ENCODE measurements at regions not wholly inside any gene's neighbourhood (a gene's known extent, or its start where the extent isn't known, plus 50 kb on each side); places are given as distances from the start of the nearest gene placed in this dataset.

GRCh38 chr5:82336959-82337351 lies 58.8 kb upstream of the RPS23 start:
- Histone ChIP-seq H3K9ac (no peak overlapping the region), H3K4me2 (ENCODE audit: low read length) (no peak overlapping the region), H3K27ac (no peak overlapping the region), H3K27me3 (ENCODE audit: control insufficient read depth, insufficient read depth, low read length) (no peaks in the 10 kb centered on the region), H3K4me3 (ENCODE audit: low read depth, low read length) (no peak overlapping the region), H2AFZ (no peak overlapping the region), H3K79me2 (no peaks in the 10 kb centered on the region), H3K9me3 (ENCODE audit: control insufficient read depth, low read length) (no peaks in the 10 kb centered on the region), H3K4me1 (peaks cover 8% of the 10 kb centered on the region), H3K36me3 (ENCODE audit: control insufficient read depth, insufficient read depth, low read length) (no peaks in the 10 kb centered on the region)
- TF ChIP-seq CTCF (IDR thresholded peaks at IDR 0.05), result no peak

- no peaks in the 10 kb centered on the region for H3K79me2 ChIP-seq
- no peak for TF ChIP-seq CTCF (IDR thresholded peaks at IDR 0.05)
- H2AFZ ChIP-seq, result no peak overlapping the region
- H3K36me3 ChIP-seq (ENCODE audit: control insufficient read depth, insufficient read depth, low read length), result no peaks in the 10 kb centered on the region
- H3K4me3 ChIP-seq (ENCODE audit: low read depth, low read length), result no peak overlapping the region
- no peak overlapping the region for H3K27ac ChIP-seq
- H3K4me1 ChIP-seq, result peaks cover 8% of the 10 kb centered on the region
- no peak overlapping the region for H3K9ac ChIP-seq
- H3K4me2 ChIP-seq (ENCODE audit: low read length), result no peak overlapping the region
- no peaks in the 10 kb centered on the region for H3K27me3 ChIP-seq (ENCODE audit: control insufficient read depth, insufficient read depth, low read length)
- no peaks in the 10 kb centered on the region for H3K9me3 ChIP-seq (ENCODE audit: control insufficient read depth, low read length)
These were observed 58.2 kb upstream of the RPS23 start for GRCh38 chr5:82336226-82336958.

GRCh38 chr5:82335806-82336205 lies 57.7 kb upstream of the RPS23 start:
- peaks cover 8% of the 10 kb centered on the region for H3K4me1 ChIP-seq

GRCh38 chr5:82334856-82335255 lies 56.7 kb upstream of the RPS23 start:
- no peak overlapping the region for H3K9ac ChIP-seq
- no peak overlapping the region for H3K4me2 ChIP-seq (ENCODE audit: low read length)
- no peak overlapping the region for H3K27ac ChIP-seq
- no peaks in the 10 kb centered on the region for H3K27me3 ChIP-seq (ENCODE audit: control insufficient read depth, insufficient read depth, low read length)
- no peak overlapping the region for H2AFZ ChIP-seq
- peaks cover 4% of the 10 kb centered on the region for H3K4me1 ChIP-seq
- TF ChIP-seq CTCF (IDR thresholded peaks at IDR 0.05), result no peak
- H3K9me3 ChIP-seq (ENCODE audit: control insufficient read depth, low read length), result no peaks in the 10 kb centered on the region
- no peaks in the 10 kb centered on the region for H3K79me2 ChIP-seq
- H3K36me3 ChIP-seq (ENCODE audit: control insufficient read depth, insufficient read depth, low read length), result no peaks in the 10 kb centered on the region
- no peak overlapping the region for H3K4me3 ChIP-seq (ENCODE audit: low read depth, low read length)

More at GRCh38 chr5:82335806-82336205, 57.7 kb upstream of the RPS23 start:
- no peak for TF ChIP-seq CTCF (IDR thresholded peaks at IDR 0.05)
- no peaks in the 10 kb centered on the region for H3K27me3 ChIP-seq (ENCODE audit: control insufficient read depth, insufficient read depth, low read length)
- no peak overlapping the region for H3K4me3 ChIP-seq (ENCODE audit: low read depth, low read length)
- H3K4me2 ChIP-seq (ENCODE audit: low read length), result no peak overlapping the region
- no peaks in the 10 kb centered on the region for H3K36me3 ChIP-seq (ENCODE audit: control insufficient read depth, insufficient read depth, low read length)
- no peaks in the 10 kb centered on the region for H3K9me3 ChIP-seq (ENCODE audit: control insufficient read depth, low read length)
- no peak overlapping the region for H3K9ac ChIP-seq
- H2AFZ ChIP-seq, result no peak overlapping the region
- H3K27ac ChIP-seq, result no peak overlapping the region
- no peaks in the 10 kb centered on the region for H3K79me2 ChIP-seq

All from parathyroid adenoma (tissue), 2 donors.